Uterus (tissue), 3 donors: ENCODE measurements at regions not wholly inside any gene's neighbourhood (a gene's known extent, or its start where the extent isn't known, plus 50 kb on each side); places are given as distances from the start of the nearest gene placed in this dataset.

Experiments used
- DNase-seq, 2 donors: peaks; one replicate each; pipeline ENCODE4 v3.0.0-alpha.2; 2019 to 2020
- H3K27ac ChIP-seq, 2 donors: fragments of 200-600 bp; sonication (generic); 1 replicate in 1 of 2; 2 replicates in 1 of 2; pipeline ENCODE4 v1.5.1; 2016 to 2018
- H3K27me3 ChIP-seq, 2 donors: fragments of 200-600 bp; sonication (generic); one replicate each; pipeline ENCODE4 v1.5.1; 2018 to 2019; ENCODE audit warnings: control low read depth in 1 of 2
- H3K36me3 ChIP-seq, 2 donors: fragments of 200-600 bp; sonication (generic); one replicate each; pipeline ENCODE4 v1.5.1; 2019; ENCODE audit warnings: control low read depth in 1 of 2
- H3K4me1 ChIP-seq, 2 donors: fragments of 200-600 bp; sonication (generic); one replicate each; pipeline ENCODE4 v1.5.1; 2018 to 2019; ENCODE audit warnings: control low read depth in 1 of 2
- H3K4me3 ChIP-seq, 2 donors: fragments of 200-600 bp; sonication (generic); 1 replicate in 1 of 2; 2 replicates in 1 of 2; pipeline ENCODE4 v1.5.1; 2018 to 2019; ENCODE audit warnings: mild to moderate bottlenecking in 1 of 2
- H3K9me3 ChIP-seq, 2 donors: fragments of 200-600 bp; sonication (generic); one replicate each; pipeline ENCODE4 v1.5.1; 2019; ENCODE audit warnings: control low read depth in 1 of 2
- CTCF ChIP-seq, 4 experiments: fragments of 200-600 bp in 2 of 4; fragments of 450-650 bp in 2 of 4; sonication (generic) in 2 of 4; IDR thresholded peaks; one replicate each; pipeline ENCODE4 v1.5.1; 2016 to 2019; ENCODE audit warnings: antibody characterized with exemption in 4 of 4, mild to moderate bottlenecking in 2 of 4, moderate library complexity in 1 of 4
- POLR2A ChIP-seq, 2 donors: fragments of 450-650 bp; IDR thresholded peaks; one replicate each; pipeline ENCODE4 v1.6.1; 2016; ENCODE audit warnings: antibody characterized with exemption in 2 of 2, mild to moderate bottlenecking in 1 of 2, moderate library complexity in 1 of 2
- intact Hi-C: fragments of 100-400 bp; cut with DNase I; formaldehyde crosslinking; loops from one replicate; pipeline ENCODE4 v1.15.1; 2023; ENCODE audit warnings: low total_unique reads
- donor health status: DM: yes; HTN: yes; CAD: no.

GRCh38 chr1:29695036-29695435 is 458.7 kb downstream of the PTPRU start:
- no peak for TF ChIP-seq CTCF (IDR thresholded peaks at IDR 0.05)
- TF ChIP-seq POLR2A (IDR thresholded peaks at IDR 0.05): no peak
- no peaks in the 10 kb centered on the region for H3K4me1 ChIP-seq
- H3K9me3 ChIP-seq: no peaks in the 10 kb centered on the region
- no peak for DNase-seq
- H3K27ac ChIP-seq: no peak overlapping the region
- intact Hi-C loops: no loop called here
- no peak overlapping the region for H3K4me3 ChIP-seq
- no peaks in the 10 kb centered on the region for H3K27me3 ChIP-seq
- no peaks in the 10 kb centered on the region for H3K36me3 ChIP-seq

- Histone ChIP-seq H3K27me3 (no peaks in the 10 kb centered on the region), H3K4me1 (no peaks in the 10 kb centered on the region), H3K4me3 (no peak overlapping the region), H3K27ac (no peak overlapping the region), H3K9me3 (no peaks in the 10 kb centered on the region), H3K36me3 (no peaks in the 10 kb centered on the region)
- DNase-seq: no peak
- intact Hi-C loops: no loop called here
- no peak for TF ChIP-seq CTCF (IDR thresholded peaks at IDR 0.05)
- no peak for TF ChIP-seq POLR2A (IDR thresholded peaks at IDR 0.05)
Measured at GRCh38 chr1:29691499-29691898, 455.2 kb downstream of the PTPRU start.

GRCh38 chr1:29690156-29690555 is 453.8 kb downstream of the PTPRU start:
- no peak for DNase-seq
- intact Hi-C loops: no loop called here
- Histone ChIP-seq H3K4me1 (no peaks in the 10 kb centered on the region), H3K9me3 (no peaks in the 10 kb centered on the region), H3K27ac (no peak overlapping the region), H3K27me3 (no peaks in the 10 kb centered on the region), H3K36me3 (no peaks in the 10 kb centered on the region), H3K4me3 (no peak overlapping the region)
- no peak for TF ChIP-seq POLR2A (IDR thresholded peaks at IDR 0.05)
- TF ChIP-seq CTCF (IDR thresholded peaks at IDR 0.05): no peak

GRCh38 chr1:29689372-29690030 is 453.2 kb downstream of the PTPRU start:
- Histone ChIP-seq H3K27ac (no peak overlapping the region), H3K27me3 (no peaks in the 10 kb centered on the region), H3K36me3 (no peaks in the 10 kb centered on the region), H3K9me3 (no peaks in the 10 kb centered on the region), H3K4me1 (no peaks in the 10 kb centered on the region), H3K4me3 (no peak overlapping the region)
- TF ChIP-seq POLR2A (IDR thresholded peaks at IDR 0.05): no peak
- TF ChIP-seq CTCF (IDR thresholded peaks at IDR 0.05): no peak
- intact Hi-C loops: no loop called here
- no peak for DNase-seq

GRCh38 chr1:29688471-29689365 is 452.4 kb downstream of the PTPRU start:
- DNase-seq: no peak
- Histone ChIP-seq H3K9me3 (no peaks in the 10 kb centered on the region), H3K4me1 (no peaks in the 10 kb centered on the region), H3K27me3 (no peaks in the 10 kb centered on the region), H3K27ac (no peak overlapping the region), H3K4me3 (no peak overlapping the region), H3K36me3 (no peaks in the 10 kb centered on the region)
- TF ChIP-seq POLR2A (IDR thresholded peaks at IDR 0.05) (no peak), CTCF (IDR thresholded peaks at IDR 0.05) (no peak)
- intact Hi-C loops: no loop called here
